NOMO-1 (cell line): ENCODE measurements at regions not wholly inside any gene's neighbourhood (a gene's known extent, or its start where the extent isn't known, plus 50 kb on each side); places are given as distances from the start of the nearest gene placed in this dataset.

Source experiments
- DNase-seq, 2 experiments: peaks; one replicate each; lab custom pipeline; 2025; ENCODE audit not compliant: unreplicated experiment in 2 of 2; lab: John Stamatoyannopoulos, UW

DNA sequence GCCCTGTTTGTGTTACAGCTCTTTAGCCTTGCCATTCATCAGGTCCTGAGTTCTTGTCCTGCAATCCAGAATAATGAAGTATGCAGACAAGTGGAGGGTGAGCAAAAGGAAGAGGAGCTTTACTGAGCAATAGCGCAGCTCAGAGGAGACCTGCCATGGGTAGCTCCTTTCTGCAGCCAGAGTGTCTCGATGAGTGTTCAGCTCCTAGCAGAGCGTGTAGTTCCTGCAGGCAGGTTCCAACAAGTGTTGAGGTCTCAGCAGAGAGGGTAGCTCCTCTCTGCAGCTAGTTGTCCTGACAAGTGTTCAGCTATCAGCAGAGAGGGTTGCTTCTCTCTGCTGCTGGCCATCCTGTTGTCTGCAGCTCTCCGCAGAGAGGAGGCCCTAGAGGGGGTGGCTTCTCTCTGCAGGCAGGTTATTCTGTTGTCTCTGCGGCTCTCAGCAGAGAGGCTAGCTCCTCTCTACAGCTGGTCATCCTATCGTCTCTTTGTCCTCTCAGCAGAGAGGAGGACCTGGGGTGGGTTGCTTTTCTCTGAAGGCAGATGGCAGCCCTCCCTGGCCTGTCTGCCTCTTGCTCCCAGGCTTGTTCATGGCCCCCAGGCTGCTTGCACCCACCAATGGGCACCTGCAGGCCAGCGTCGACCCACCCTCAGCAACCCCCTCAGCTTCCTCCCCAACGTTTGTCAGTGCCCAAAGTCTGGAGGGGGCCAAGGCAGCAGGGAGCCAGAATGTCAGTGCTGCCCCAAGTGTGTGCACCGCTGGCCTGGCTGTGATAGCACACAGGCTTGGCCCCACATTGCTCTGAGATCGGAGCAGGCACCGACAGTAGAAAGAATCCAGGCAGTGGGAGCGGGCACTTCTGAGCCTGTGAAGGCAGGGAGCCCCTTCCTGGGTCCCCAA is 112.5 kb upstream of the RUNX3 start:
- no peak for DNase-seq

DNA sequence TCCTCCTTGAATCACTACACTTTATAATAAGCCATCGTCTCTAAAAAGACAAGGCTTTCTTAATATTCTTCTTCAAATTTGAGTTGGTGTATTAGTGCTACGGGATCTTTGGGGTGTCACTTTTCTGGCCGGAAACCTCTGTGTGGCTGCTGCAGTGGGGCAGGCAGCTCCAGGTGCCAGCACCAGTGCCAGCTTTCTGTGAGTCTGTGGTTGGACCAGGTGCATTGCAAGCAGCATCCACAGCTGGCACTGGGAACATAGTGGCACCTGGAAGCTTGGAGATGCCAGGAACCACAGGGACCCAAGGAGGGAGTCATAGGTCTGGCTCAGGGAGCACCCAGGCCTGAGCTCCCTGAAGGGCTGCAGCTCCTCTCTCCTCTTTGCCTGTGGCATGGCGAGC is 111.8 kb upstream of the RUNX3 start:
- no peak for DNase-seq

DNA sequence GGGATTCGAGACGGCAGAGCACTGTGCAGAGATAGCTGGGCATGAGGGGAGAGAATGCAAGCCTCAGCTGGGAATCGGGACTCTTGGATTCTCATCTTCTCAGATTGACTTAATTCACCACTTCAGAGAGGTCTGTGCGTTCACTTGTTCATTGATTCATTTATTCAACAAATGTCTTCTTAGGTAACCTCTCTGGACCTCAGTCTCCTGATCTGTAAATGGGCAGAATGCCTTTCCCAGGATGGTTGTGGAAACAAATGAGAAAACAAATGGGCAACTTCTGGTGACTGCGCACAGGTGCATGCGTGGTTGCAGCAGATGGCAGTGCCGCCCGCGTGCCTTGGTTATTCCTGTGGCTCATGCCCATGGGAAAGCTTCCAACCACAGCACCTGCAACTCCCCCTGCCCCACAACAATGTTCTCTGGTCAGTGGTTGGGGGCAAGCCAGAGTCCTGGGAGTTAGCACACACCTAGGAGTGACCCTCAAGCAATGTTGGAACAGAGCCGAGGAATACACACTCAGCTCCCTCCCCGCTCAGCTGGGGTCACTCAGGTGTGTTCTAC is 110.1 kb upstream of the RUNX3 start:
- DNase-seq = no peak

- no peak for DNase-seq
Measured at GRCh38 chr1:25039229-25039628, 109.2 kb upstream of the RUNX3 start.

- no peak for DNase-seq
Measured at GRCh38 chr1:25038699-25039098, 108.6 kb upstream of the RUNX3 start.

DNA sequence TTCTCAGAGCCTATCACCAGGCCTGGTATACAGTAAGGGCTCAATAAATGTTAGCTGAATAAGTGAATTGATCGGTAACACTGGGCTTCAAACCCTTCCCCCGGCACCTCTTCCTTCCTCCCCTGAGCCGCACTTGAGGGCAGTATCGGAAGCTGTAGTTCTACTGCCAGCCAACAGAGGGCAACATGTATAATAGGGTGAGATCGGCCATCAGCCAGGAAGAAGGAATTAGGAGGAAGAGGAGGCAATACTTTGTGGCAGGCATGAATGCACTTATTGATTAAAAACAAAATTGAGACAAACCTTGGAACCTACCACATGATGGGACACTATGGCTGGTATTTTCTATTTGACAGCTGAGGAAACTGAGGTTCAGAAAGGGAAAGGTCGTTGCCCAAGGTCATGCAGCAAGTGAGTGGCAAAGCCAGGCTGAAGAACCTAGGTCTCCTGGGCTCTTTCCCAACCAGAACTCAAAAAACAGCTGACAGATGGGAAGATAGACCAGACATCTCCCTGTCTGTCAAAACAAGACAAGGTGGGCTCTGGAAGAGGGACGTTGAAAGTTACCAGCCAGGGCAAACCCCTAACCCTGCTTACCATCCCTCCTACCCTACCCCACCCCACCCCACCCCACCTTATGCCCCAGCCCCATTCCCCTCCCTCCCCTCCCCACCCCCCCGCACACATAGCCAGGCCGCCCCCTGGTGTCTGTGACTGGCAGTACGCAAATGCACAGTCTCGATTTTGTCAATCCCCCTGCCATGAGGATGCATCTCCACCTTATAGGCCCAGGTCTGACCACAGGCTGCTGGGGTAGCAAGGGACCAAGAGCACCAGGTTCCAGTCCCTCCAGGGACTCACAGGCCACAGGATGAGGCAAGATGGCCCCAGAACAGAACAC is 107.3 kb upstream of the RUNX3 start:
- peak; percentile 36 to 53 for DNase-seq

DNA sequence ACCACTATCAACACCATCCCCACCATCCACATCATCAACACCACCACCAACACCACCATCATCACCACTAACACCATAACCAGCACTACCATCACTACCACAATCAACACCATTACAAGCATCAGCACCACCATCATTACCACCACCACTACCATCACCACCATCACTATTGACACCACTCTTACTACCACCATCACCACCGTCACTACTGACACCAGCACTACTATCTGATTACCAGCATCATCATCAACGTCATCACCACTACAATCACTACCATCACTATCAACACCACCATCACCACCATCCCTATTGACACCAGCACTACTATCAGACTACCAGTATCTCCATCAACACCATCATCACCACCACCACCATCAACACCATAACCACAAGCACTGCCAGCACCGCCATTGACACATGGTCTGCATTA is 106.1 kb upstream of the RUNX3 start:
- DNase-seq = no peak

- DNase-seq = no peak
Measured at GRCh38 chr1:25035523-25036116, 105.5 kb upstream of the RUNX3 start.

DNA sequence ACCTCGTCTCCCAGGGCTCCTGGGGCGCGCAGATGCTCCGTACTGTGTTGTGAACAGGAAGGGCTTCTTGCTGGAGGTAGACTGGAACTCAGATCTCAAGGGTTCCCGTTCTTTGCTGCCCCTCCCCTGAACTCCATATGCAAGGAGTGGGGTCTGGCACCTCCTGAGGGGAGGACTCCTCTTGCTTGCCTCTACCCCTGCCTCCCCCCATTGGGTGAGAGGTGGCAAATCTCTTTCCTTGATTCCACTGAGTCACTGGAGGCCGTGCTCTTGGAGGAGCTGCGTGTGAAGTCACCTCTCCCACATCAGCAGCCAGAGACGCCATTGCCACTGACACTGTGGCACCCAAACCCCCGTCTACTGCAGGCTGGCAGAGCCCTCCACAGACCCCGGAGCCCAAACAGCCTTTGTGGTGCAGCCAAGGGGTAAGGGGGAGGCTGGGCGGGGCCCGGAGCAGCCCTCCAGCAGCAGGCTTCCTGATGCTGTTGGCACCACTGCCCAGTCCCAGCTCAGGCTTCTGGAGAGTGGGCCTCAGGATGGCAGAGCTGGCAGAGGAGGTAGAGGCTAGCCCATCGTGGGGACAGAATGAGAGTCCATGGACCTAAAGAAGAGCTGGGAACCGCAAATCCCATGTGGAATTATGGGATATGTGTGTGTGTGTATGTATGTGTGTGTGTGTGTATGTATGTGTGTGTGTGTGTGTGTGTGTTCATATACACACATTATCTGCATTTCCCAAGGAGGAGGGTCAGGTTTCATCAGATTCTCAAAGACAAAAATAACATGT is 104.9 kb upstream of the RUNX3 start:
- DNase-seq = no peak

DNA sequence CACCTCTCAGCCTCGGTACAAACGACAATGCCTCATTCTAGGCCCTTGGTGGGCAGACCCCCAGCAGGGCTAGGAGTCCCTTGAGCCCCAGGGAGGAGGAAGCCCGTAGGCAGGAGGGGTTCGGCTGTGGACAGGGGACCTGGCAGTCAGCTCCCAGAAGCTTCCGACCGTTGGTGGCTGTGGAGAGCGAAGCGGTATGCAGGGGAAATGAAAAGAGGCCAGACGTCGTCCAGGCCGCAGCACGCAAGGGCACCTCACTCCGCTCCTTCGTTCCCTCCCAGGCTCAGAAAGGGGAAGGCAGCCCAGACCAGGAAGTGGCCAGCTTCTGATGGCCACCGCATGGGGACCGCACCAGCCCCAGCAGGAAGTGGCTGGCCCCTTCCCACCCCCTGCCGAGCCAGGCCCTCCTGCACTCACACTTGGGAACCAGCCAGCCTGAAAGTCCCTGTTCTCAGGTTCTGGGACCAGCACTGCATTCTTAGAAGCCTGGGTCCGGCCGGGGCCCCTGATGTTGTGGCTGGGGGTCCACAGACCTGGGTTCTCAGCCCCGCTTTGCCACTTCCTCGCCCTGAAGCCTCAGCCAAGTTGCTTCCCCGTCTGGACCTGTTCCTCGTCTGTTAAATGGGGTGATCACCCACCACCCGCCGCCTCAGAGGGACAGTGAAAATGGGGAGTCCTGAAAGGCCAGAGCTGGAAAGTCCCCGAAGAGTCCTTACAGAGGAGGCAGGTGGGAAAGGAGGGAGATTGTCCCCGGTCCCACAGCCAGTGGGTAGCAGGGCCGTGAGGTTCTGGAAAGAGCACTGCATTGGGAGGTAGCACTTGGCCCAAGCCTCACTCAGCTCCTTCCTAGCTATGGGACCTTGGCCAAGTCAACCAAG is 104.0 kb upstream of the RUNX3 start:
- peak; percentile 92 to 96 for DNase-seq

DNA sequence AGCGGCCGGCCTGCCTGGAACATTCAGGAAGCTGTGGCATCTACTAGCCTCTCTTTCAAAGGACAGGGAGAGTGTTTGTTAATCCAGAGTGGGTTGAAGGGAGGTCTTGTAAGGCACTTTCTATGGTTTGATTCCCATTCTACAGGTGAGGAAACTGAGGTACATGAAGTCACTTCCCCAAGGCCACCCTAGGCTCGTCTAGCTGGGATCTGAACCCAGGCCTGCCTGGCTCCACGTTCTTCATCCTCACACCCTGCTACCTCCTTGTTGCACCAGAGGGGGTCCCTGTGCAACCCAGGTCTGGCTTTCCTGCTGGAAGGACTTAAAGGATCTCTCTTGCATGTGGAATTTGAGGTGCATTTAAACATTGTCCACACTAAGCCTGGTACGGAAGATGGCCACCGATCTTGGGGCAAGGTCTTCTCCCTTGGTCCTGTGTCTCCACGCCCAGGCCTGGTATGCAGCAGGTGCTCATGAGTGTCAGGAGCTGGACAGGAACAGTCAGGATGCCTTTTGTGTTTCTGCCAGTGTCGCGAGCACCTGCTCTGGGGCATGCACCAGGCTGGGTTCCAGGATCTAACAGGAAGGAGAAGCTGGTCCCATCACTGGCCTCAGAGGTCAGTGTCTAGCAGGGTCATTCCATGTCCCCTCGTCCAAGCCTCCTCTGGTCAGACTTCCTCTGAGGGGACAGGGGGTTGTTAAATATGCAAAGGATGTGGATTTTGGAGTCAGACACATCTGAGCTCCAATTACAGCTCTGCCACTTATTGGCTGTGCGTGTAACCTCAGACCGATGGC is 103.2 kb upstream of the RUNX3 start:
- no peak for DNase-seq

GRCh38 chr1:25031966-25032667 is 102.0 kb upstream of the RUNX3 start:
- no peak for DNase-seq

DNA sequence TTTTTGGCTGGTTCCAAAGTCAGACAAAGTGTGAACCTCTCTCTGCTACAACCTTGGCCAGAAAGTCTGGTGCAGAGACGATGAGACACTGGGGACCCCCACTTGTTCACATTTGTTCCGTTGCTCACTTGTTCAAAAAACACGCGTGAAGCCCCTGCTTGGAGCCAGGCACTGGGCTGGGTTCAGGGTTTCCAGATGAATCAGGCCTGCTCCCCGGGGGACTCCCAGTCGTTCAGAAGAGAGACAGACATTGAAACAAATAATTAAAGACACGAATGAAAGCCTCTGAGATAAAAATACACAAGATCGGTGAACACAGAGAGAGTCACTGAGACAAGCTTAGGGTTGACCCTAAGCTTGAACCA is 101.5 kb upstream of the RUNX3 start:
- DNase-seq = no peak

GRCh38 chr1:25030674-25031589 is 100.9 kb upstream of the RUNX3 start:
- DNase-seq = peak; percentile 68 to 78

GRCh38 chr1:25030012-25030411 is 99.9 kb upstream of the RUNX3 start:
- DNase-seq = no peak

DNA sequence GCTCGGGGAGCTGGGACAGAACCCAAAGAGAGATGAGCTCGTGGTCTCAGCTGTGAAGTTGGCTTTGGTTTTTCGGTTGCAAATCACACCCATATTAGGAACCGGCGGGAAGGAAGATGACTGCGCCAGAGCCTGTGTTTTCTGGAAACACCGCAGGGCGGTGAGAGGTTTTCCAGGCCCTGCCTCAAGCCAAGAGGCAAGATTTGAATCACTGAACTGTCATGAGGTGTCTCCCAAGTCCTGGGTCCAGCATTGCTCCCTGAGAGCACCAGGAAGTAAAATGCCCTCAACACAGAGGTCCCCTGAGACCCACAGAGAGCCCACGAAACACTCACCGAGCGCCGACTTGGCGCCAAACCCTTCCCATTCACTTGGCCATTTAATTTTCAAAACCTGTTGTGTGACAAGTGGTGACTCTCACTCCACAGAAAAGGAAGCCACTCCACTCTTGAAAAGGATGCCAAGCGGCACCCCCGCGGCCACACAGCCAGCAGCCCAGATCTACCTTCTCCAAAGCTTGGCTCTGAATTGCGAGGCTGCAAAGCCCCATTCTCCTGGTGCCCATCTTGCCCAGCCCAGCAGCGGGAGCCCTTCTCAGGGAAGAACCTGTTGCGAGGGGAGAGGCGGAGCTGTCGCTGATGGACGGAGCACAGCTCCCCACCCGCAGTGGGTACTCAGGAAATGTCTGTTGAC is 99.0 kb upstream of the RUNX3 start:
- no peak for DNase-seq
